GM12878 (cell line): ENCODE measurements at regions not wholly inside any gene's neighbourhood (a gene's known extent, or its start where the extent isn't known, plus 50 kb on each side); places are given as distances from the start of the nearest gene placed in this dataset.

Source experiments
- ATAC-seq: fragments of 200-7000 bp; cut with Tn5 transposase; 3 replicates; pipeline ENCODE4 v1.9.1; 2020; ENCODE audit warnings: mild to moderate bottlenecking, moderate library complexity
- BruUV-seq: library from RNA; stranded (reverse); fragments of 400-500 nt; replicated peaks from 2 replicates; lab custom pipeline; 2021; lab: Mats Ljungman, UMichigan
- CTCF ChIA-PET: fragments of 300-600 bp; sonication (Branson Sonifier 250); formaldehyde crosslinking; extraction: SDS; loops from one replicate; lab custom pipeline; 2021; ENCODE audit warnings: inconsistent platforms; lab: Yijun Ruan, JAX
- POLR2A ChIA-PET: fragments of 350-600 bp; formaldehyde crosslinking; extraction: SDS; loops from one replicate; lab custom pipeline; 2021; ENCODE audit warnings: inconsistent platforms; lab: Charles Lee
- RAD21 ChIA-PET: fragments of 300-600 bp; sonication (Branson Sonifier 250); formaldehyde crosslinking; loops from one replicate; lab custom pipeline; 2023; ENCODE audit warnings: antibody characterized with exemption; ENCODE audit not compliant: unreplicated experiment; lab: Charles Lee
- SMC1A ChIA-PET: fragments of 300-600 bp; sonication (Branson Sonifier 250); formaldehyde crosslinking; loops from one replicate; lab custom pipeline; 2023; ENCODE audit not compliant: unreplicated experiment, uncharacterized antibody; lab: Charles Lee
- DNase-seq: peaks from one replicate; pipeline ENCODE4 v3.0.0-alpha.2; 2011; ENCODE audit warnings: low read depth, low spot score
- FAIRE-seq: peaks from 3 replicates; lab custom pipeline; 2011; peaks lifted over from hg19 to GRCh38; lab: Jason Lieb, UNC
- H2AFZ ChIP-seq: 2 replicates; pipeline ENCODE4 v1.6.0; 2011; ENCODE audit warnings: low read depth, low read length, control low read depth; ENCODE audit not compliant: control insufficient read depth
- H3K27ac ChIP-seq: 2 replicates; pipeline ENCODE4 v1.5.1; 2011; ENCODE audit warnings: control low read depth; ENCODE audit not compliant: control insufficient read depth, insufficient read depth
- H3K27me3 ChIP-seq, 2 experiments: replicated peaks in 1 of 2; 2 replicates each; pipeline versions ENCODE4 v1.6.0 to v1.6.1; 2011; ENCODE audit warnings: low read length in 1 of 2; ENCODE audit not compliant: control insufficient read depth in 2 of 2, insufficient read depth in 2 of 2
- H3K36me3 ChIP-seq, 2 experiments: 2 replicates each; pipeline ENCODE4 v1.5.1; 2011; ENCODE audit warnings: low read length in 1 of 2; ENCODE audit not compliant: control insufficient read depth in 2 of 2, insufficient read depth in 2 of 2
- H3K4me1 ChIP-seq: 2 replicates; pipeline ENCODE4 v1.6.1; 2011; ENCODE audit warnings: mild to moderate bottlenecking, low read length, moderate library complexity, mixed read lengths; ENCODE audit not compliant: control insufficient read depth, insufficient read depth
- H3K4me2 ChIP-seq: 2 replicates; pipeline ENCODE4 v1.6.0; 2011; ENCODE audit warnings: control low read depth; ENCODE audit not compliant: control insufficient read depth, insufficient read depth
- H3K4me3 ChIP-seq: fragments of 200-600 bp; sonication (generic); 2 replicates; pipeline ENCODE4 v1.5.1; 2016
- H3K79me2 ChIP-seq: 2 replicates; pipeline ENCODE4 v1.6.0; 2011; ENCODE audit warnings: low read length; ENCODE audit not compliant: control insufficient read depth, insufficient read depth
- H3K9ac ChIP-seq: 2 replicates; pipeline ENCODE4 v1.8.0; 2011; ENCODE audit warnings: low read length, control low read depth, mixed read lengths; ENCODE audit not compliant: control insufficient read depth, insufficient read depth
- H3K9me3 ChIP-seq: replicated peaks from 3 replicates; pipeline ENCODE4 v1.5.1; 2011; ENCODE audit warnings: mild to moderate bottlenecking, low read length; ENCODE audit not compliant: control insufficient read depth, insufficient read depth
- H4K20me1 ChIP-seq: 2 replicates; pipeline ENCODE4 v1.6.0; 2011; ENCODE audit not compliant: control insufficient read depth, insufficient read depth
- BMI1 ChIP-seq: fragments of 450-650 bp; IDR thresholded peaks from 2 replicates; pipeline ENCODE4 v1.6.1; 2016; ENCODE audit warnings: mild to moderate bottlenecking, moderate library complexity, borderline replicate concordance
- CHD2 ChIP-seq: IDR thresholded peaks from 2 replicates; pipeline ENCODE4 v1.6.1; 2011; ENCODE audit warnings: low read depth, low read length, improper control_type of control experiment, borderline replicate concordance
- DPF2 ChIP-seq: fragments of 450-650 bp; IDR thresholded peaks from 2 replicates; pipeline ENCODE4 v1.6.1; 2017; ENCODE audit warnings: mild to moderate bottlenecking
- EZH2 ChIP-seq: IDR thresholded peaks from 2 replicates; pipeline ENCODE4 v1.6.1; 2012; ENCODE audit warnings: low read depth, mild to moderate bottlenecking, control low read depth, inconsistent platforms, low read length, borderline replicate concordance; ENCODE audit not compliant: control insufficient read depth
- IKZF1 ChIP-seq: fragments of 450-650 bp; conservative IDR thresholded peaks from 2 replicates; pipeline ENCODE4 v1.6.1; 2017; ENCODE audit warnings: antibody characterized with exemption, mild to moderate bottlenecking
- JUND ChIP-seq: IDR thresholded peaks from 2 replicates; pipeline ENCODE4 v1.6.1; 2012; ENCODE audit warnings: low read depth, mild to moderate bottlenecking, low read length, improper control_type of control experiment, moderate library complexity
- MTA3 ChIP-seq: IDR thresholded peaks from 2 replicates; pipeline ENCODE4 v1.6.1; 2012; ENCODE audit warnings: low read length, inconsistent platforms, borderline replicate concordance
- NFXL1 ChIP-seq: fragments of 450-650 bp; IDR thresholded peaks from 2 replicates; pipeline ENCODE4 v1.6.1; 2017; ENCODE audit warnings: antibody characterized with exemption, mild to moderate bottlenecking, borderline replicate concordance
- NR2C2 ChIP-seq: IDR thresholded peaks from 2 replicates; pipeline ENCODE4 v1.6.1; 2011; ENCODE audit warnings: borderline replicate concordance, low read depth; ENCODE audit not compliant: control insufficient read depth, insufficient read length
- PAX8 ChIP-seq: fragments of 450-650 bp; IDR thresholded peaks from 2 replicates; pipeline ENCODE4 v1.6.1; 2017; ENCODE audit warnings: mild to moderate bottlenecking, moderate library complexity
- RFX5 ChIP-seq: IDR thresholded peaks from 2 replicates; pipeline ENCODE4 v1.6.1; 2011; ENCODE audit warnings: low read depth, low read length, improper control_type of control experiment
- ZZZ3 ChIP-seq: IDR thresholded peaks from 2 replicates; pipeline ENCODE4 v1.6.1; 2011; ENCODE audit warnings: low read depth; ENCODE audit not compliant: control insufficient read depth, insufficient read length
- WGBS: methylation state at CpG from one replicate; pipeline ENCODE4 v1.1.6; 2016; ENCODE audit warnings: low lambda C conversion rate; ENCODE audit not compliant: insufficient replicate concordance, insufficient coverage; ENCODE audit errors: missing lambda C conversion rate; 5-methylcytosine and 5-hydroxymethylcytosine counted together
- in situ Hi-C: fragments of 300-500 bp; cut with MboI; formaldehyde crosslinking; loops from 9 replicates; pipeline ENCODE4 v1.14.3; 2018; ENCODE audit warnings: mixed read lengths
- intact Hi-C: fragments of 100-400 bp; cut with micrococcal nuclease; formaldehyde crosslinking; loops from one replicate; pipeline ENCODE4 v1.14.2; 2022; ENCODE audit not compliant: unreplicated experiment
- TF ChIP-seq, protein P1 (sequence below): IDR thresholded peaks from 2 replicates; pipeline ENCODE4 v1.6.1; 2011; ENCODE audit warnings: low read depth, low read length, improper control_type of control experiment, borderline replicate concordance
- TF ChIP-seq, protein P2 (sequence below): IDR thresholded peaks from 2 replicates; pipeline ENCODE4 v1.6.1; 2012; ENCODE audit warnings: low read depth, low read length, improper control_type of control experiment

DNA sequence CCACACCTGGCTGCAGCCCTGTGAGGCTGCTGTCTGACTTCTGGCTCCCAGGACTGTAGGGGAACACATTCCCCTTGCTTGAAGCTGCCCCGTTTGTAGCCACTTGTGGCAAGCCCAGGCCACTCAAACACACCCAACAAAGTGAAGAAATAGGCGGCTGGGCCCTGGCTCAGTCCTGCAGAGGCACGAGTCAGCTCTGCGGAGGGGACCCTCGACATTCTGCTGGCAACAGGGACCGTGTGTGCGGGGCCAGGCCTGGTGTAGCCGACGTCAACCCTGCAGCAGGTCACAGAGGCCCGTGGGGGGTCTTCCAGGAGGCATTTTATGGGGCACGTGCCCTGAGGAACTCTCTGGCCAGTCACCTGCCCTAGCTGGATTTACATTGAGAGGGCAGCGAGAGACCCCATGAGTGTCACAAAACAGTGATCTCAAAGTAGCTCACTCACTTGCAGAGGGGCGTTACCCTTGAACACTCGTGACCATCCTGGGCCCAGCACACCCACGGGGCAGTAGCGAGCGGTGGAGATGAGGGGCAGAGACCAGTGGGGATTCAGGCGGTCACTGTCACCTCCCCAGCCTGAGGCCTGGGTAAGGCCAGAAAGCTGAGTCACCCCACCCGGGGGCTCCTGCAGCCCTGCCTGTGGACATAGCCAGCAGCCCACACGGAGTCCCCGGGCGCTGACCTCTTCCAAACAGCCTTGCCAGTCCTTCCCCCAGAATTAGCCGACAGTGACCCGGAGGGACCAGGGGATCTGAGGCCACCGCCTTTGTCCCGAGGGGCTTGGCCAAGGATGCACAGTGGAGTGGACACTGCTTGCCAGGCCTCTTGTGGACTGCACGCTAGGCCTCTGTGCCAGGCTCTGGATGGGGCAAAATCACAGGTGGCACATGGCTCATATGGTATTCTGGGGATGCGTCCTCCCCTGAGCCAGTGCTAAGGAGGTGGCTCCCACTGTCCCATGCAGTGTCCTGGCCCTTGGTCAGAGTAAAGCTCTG, 139.5 kb downstream of the CTTN start:
- Histone ChIP-seq H3K9me3 (no peaks in the 10 kb centered on the region; the same call in 2 of the 3 replicates), H3K36me3 (no peaks in the 10 kb centered on the region), H3K79me2 (no peaks in the 10 kb centered on the region), H3K4me3 (no peak overlapping the region), H3K27me3 (no peaks in the 10 kb centered on the region), H3K27ac (no peak overlapping the region), H3K4me2 (no peak overlapping the region), H4K20me1 (no peaks in the 10 kb centered on the region), H3K4me1 (no peaks in the 10 kb centered on the region), H2AFZ (no peak overlapping the region), H3K9ac (no peak overlapping the region)
- no TSS peak for BruUV-seq
- SMC1A ChIA-PET, result no interaction called here
- in situ Hi-C loops (no loop called here), intact Hi-C loops (no loop called here)
- RAD21 ChIA-PET, result no interaction called here
- 35% methylated on average over 28 of the region's 28 CpGs for WGBS
- POLR2A ChIA-PET, result no interaction called here
- CTCF ChIA-PET, result no interaction called here
- DNase-seq (no peak), ATAC-seq (no peak), FAIRE-seq (no peak)
- TF ChIP-seq, protein P1, sequence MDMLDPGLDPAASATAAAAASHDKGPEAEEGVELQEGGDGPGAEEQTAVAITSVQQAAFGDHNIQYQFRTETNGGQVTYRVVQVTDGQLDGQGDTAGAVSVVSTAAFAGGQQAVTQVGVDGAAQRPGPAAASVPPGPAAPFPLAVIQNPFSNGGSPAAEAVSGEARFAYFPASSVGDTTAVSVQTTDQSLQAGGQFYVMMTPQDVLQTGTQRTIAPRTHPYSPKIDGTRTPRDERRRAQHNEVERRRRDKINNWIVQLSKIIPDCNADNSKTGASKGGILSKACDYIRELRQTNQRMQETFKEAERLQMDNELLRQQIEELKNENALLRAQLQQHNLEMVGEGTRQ, result no peak
- TF ChIP-seq BMI1 (no peak), RFX5 (no peak)

DNA sequence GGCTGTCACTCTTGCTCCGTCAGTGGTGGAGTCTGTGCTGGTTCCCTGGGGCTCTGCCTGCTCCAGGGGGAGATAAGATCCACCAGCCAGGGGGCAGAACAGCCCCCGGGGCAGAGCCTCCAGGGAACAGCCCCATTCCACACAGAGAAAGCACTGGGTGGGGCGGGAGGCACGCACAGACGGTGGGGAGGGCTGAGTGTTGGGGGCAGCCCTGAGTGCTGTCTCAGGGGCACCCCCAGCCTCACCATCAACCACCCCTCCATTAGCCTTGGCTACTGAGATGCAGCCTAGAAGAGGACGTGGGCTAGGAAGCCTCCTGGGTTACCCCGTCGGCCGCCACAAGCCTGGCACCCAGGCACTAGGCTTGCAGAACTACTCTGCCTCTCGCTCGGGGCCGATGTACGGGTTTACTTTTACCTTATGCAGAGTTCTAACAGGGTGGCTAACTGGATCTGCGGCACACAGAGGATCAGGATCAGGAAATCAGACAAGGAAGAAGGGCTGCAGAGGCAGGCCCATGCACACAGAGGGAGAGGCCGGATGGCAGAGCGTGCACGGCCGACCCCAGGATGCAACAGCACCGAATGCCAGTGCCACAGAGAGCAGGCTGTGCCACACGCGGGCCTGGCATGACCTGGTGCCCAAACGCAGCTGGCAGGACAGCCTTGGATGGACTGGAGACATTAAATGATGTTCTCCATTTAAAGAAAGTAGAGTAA, 140.5 kb downstream of the CTTN start:
- no TSS peak for BruUV-seq

More for the DNA sequence above, 140.5 kb downstream of the CTTN start:
- POLR2A ChIA-PET, result no interaction called here
- Histone ChIP-seq H3K36me3 (no peaks in the 10 kb centered on the region), H3K9ac (no peak overlapping the region), H3K27ac (no peak overlapping the region), H2AFZ (no peak overlapping the region), H3K79me2 (no peaks in the 10 kb centered on the region), H3K9me3 (no peaks in the 10 kb centered on the region; the same call in 2 of the 3 replicates)
- intact Hi-C loops, result no loop called here
- FAIRE-seq, result no peak
- SMC1A ChIA-PET, result no interaction called here
- 45% methylated on average over 22 of the region's 22 CpGs for WGBS
- CTCF ChIA-PET, result no interaction called here
- in situ Hi-C loops, result no loop called here
- DNase-seq, result no peak
- RAD21 ChIA-PET, result no interaction called here
- no peak for TF ChIP-seq NR2C2
- TF ChIP-seq ZZZ3, result no peak
- no peak for TF ChIP-seq MTA3
- TF ChIP-seq EZH2, result no peak
- TF ChIP-seq PAX8, result no peak
- no peak for TF ChIP-seq DPF2
- TF ChIP-seq NFXL1, result no peak
- no peak for TF ChIP-seq IKZF1
- TF ChIP-seq, protein P2, sequence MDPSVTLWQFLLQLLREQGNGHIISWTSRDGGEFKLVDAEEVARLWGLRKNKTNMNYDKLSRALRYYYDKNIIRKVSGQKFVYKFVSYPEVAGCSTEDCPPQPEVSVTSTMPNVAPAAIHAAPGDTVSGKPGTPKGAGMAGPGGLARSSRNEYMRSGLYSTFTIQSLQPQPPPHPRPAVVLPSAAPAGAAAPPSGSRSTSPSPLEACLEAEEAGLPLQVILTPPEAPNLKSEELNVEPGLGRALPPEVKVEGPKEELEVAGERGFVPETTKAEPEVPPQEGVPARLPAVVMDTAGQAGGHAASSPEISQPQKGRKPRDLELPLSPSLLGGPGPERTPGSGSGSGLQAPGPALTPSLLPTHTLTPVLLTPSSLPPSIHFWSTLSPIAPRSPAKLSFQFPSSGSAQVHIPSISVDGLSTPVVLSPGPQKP, result no peak
- TF ChIP-seq JUND, result no peak
- no peak for TF ChIP-seq CHD2
- TF ChIP-seq, all 136 proteins: peak for 0
- no peaks in the 10 kb centered on the region for H3K4me1 ChIP-seq
- no peaks in the 10 kb centered on the region for H3K27me3 ChIP-seq
- no peaks in the 10 kb centered on the region for H4K20me1 ChIP-seq
- no peak overlapping the region for H3K4me2 ChIP-seq
- no peak for ATAC-seq
- H3K4me3 ChIP-seq, result no peak overlapping the region
